ENCODE measurements at regions not wholly inside any gene's neighbourhood (a gene's known extent, or its start where the extent isn't known, plus 50 kb on each side); places are given as distances from the start of the nearest gene placed in this dataset.
"Not testable (repeated sequence)": the region's sequence is repeated elsewhere in the genome, so short reads cannot be mapped to it uniquely, and the experiment has no call there.

DNA sequence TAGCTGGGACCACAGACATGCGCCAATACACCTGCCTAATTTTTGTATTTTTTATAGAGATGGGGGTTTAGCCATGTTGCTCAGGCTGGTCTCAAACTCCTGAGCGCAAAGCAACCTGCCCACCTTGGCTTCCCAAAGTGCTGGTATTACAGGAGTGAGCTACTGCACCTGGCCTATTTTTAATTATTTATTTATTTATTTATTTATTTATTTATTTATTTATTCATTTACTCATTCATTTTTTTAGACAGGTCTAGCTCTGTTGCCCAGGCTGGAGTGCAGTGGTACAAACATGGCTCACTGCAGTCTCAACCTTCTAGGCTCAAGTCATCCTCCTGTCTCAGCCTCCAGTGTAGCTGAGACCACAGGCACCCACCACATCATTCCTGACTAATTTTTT lies 434.3 kb downstream of the DOK5 start:
- FAIRE-seq: no peak
- no peaks in the 10 kb centered on the region for H3K27me3 ChIP-seq (ENCODE audit: control insufficient read depth, insufficient read depth, low read length)
- TF ChIP-seq, protein P1, sequence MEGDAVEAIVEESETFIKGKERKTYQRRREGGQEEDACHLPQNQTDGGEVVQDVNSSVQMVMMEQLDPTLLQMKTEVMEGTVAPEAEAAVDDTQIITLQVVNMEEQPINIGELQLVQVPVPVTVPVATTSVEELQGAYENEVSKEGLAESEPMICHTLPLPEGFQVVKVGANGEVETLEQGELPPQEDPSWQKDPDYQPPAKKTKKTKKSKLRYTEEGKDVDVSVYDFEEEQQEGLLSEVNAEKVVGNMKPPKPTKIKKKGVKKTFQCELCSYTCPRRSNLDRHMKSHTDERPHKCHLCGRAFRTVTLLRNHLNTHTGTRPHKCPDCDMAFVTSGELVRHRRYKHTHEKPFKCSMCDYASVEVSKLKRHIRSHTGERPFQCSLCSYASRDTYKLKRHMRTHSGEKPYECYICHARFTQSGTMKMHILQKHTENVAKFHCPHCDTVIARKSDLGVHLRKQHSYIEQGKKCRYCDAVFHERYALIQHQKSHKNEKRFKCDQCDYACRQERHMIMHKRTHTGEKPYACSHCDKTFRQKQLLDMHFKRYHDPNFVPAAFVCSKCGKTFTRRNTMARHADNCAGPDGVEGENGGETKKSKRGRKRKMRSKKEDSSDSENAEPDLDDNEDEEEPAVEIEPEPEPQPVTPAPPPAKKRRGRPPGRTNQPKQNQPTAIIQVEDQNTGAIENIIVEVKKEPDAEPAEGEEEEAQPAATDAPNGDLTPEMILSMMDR (IDR thresholded peaks at IDR 0.05; ENCODE audit: insufficient read depth, low read length, severe bottlenecking): no peak
- H3K36me3 ChIP-seq (ENCODE audit: control insufficient read depth, insufficient read depth, low read length): no peaks in the 10 kb centered on the region
- DNase-seq (ENCODE audit: low read depth): no peak
- H3K4me3 ChIP-seq (ENCODE audit: low read depth, low read length): no peak overlapping the region

DNA sequence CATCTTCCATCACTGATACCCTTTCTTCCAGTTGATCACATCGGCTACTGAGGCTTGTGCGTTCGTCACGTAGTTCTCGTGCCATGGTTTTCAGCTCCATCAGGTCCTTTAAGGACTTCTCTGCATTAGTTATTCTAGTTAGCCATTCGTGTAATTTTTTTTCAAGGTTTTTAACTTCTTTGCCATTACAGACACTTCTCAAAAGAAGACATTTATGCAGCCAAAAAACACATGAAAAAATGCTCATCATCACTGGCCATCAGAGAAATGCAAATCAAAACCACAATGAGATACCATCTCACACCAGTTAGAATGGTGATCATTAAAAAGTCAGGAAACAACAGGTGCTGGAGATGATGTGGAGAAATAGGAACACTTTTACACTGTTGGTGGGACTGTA lies 430.7 kb downstream of the DOK5 start:
- H3K4me3 ChIP-seq (ENCODE audit: low read depth, low read length); FAIRE-seq; DNase-seq (ENCODE audit: low read depth); H3K36me3 ChIP-seq (ENCODE audit: control insufficient read depth, insufficient read depth, low read length); H3K27me3 ChIP-seq (ENCODE audit: control insufficient read depth, insufficient read depth, low read length): not testable (repeated sequence)

DNA sequence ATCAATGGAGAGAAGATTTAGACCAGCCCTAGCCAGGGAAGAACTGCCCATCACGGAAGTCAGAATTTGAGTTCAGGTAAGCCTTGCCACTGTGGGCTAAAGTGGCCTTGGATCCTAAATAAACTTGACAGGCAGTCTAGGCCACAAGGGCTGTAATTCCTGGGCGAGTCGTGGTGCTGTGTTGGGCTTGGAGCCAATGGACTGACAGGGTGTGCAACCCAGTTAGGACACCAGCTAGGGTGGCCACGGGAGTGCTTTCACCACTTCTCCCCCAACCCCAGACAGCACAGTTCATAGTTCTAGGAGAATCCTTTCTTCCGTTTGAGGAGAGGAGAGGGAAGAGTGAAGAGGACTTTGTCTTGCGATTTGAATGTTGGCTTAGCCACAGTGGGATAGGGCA lies 422.4 kb downstream of the DOK5 start:
- DNase-seq (ENCODE audit: low read depth) (no peak), FAIRE-seq (no peak)
- Histone ChIP-seq H3K4me3 (ENCODE audit: low read depth, low read length) (no peak overlapping the region), H3K36me3 (ENCODE audit: control insufficient read depth, insufficient read depth, low read length) (no peaks in the 10 kb centered on the region), H3K27me3 (ENCODE audit: control insufficient read depth, insufficient read depth, low read length) (no peaks in the 10 kb centered on the region)
- TF ChIP-seq, protein P1 (IDR thresholded peaks at IDR 0.05; ENCODE audit: insufficient read depth, low read length, severe bottlenecking): no peak

DNA sequence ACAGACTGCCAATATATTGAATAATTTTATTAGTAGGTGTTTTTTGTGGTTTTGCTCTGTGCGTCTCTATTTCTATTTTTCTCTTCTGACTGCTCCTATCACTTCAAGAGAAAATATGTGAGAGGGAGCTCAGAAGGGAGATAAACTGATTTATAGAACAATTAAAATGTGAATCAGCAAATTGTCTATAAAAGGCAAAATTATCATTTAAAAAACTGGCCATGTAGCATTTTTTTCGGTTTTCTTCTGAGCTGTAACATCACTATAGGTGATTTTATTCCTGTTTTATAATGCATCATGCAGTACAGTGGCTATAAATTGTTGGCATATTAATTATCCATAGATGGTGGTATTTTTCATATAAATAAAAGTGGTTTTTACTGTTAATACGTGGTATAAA lies 416.5 kb downstream of the DOK5 start:
- no peaks in the 10 kb centered on the region for H3K36me3 ChIP-seq (ENCODE audit: control insufficient read depth, insufficient read depth, low read length)
- H3K4me3 ChIP-seq (ENCODE audit: low read depth, low read length): no peak overlapping the region
- H3K27me3 ChIP-seq (ENCODE audit: control insufficient read depth, insufficient read depth, low read length): no peaks in the 10 kb centered on the region
- TF ChIP-seq, protein P1 (IDR thresholded peaks at IDR 0.05; ENCODE audit: insufficient read depth, low read length, severe bottlenecking): no peak
- FAIRE-seq: no peak
- DNase-seq (ENCODE audit: low read depth): no peak

DNA sequence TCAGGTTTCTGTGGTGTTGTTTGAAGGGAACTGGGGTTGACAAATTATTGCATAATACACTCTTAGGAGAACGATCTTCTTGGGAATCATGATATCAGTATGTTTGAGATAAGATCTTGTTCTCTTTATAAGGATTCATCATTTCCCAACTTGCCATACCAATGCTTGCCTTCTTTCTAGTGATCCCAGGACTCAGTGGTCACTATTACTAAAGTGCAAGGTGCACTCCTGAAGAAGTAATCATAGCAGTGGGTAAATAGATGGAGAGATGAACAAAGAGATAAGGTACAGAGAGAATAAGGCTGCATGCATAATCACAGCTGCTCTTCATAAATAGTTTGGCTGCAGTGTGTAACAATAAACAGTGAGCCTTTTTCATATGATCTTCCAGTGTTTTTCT lies 404.0 kb downstream of the DOK5 start:
- TF ChIP-seq, protein P1 (IDR thresholded peaks at IDR 0.05; ENCODE audit: insufficient read depth, low read length, severe bottlenecking): no peak
- H3K4me3 ChIP-seq (ENCODE audit: low read depth, low read length): no peak overlapping the region
- FAIRE-seq: no peak
- H3K27me3 ChIP-seq (ENCODE audit: control insufficient read depth, insufficient read depth, low read length): no peaks in the 10 kb centered on the region
- no peak for DNase-seq (ENCODE audit: low read depth)
- H3K36me3 ChIP-seq (ENCODE audit: control insufficient read depth, insufficient read depth, low read length): no peaks in the 10 kb centered on the region

DNA sequence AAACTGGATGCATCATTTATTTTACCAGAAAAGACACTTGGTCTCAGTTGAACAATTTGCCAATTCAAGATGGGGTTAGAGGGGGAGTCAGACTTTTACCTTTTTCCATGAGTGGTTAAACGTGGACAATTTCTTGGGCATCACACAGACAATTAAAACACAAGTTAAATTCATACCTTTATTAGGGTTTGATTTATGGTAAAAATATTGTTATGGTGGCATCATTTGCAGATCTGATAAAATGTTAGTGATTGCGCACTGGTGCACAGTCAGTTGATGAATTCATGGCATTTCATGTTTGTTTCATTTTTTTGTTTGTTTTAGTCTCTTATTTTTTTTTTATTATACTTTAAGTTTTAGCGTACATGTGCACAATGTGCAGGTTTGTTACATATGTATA lies 399.9 kb downstream of the DOK5 start:
- Histone ChIP-seq H3K27me3 (ENCODE audit: control insufficient read depth, insufficient read depth, low read length) (no peaks in the 10 kb centered on the region), H3K4me3 (ENCODE audit: low read depth, low read length) (no peak overlapping the region), H3K36me3 (ENCODE audit: control insufficient read depth, insufficient read depth, low read length) (no peaks in the 10 kb centered on the region)
- FAIRE-seq (no peak), DNase-seq (ENCODE audit: low read depth) (no peak)
- TF ChIP-seq, protein P1 (IDR thresholded peaks at IDR 0.05; ENCODE audit: insufficient read depth, low read length, severe bottlenecking): no peak

Measured in bronchial epithelial cell (primary cell).